GM15510 (cell line): ENCODE measurements at regions not wholly inside any gene's neighbourhood (a gene's known extent, or its start where the extent isn't known, plus 50 kb on each side); places are given as distances from the start of the nearest gene placed in this dataset.

Experiments used
- POLR2A ChIP-seq: IDR thresholded peaks from 3 replicates; pipeline ENCODE4 v1.6.1; 2011; ENCODE audit warnings: borderline replicate concordance; ENCODE audit not compliant: insufficient read length; ENCODE audit errors: extremely low read depth

GRCh38 chr16:85312174-85312573, 199.9 kb upstream of the CIBAR2 start:
- no peak for TF ChIP-seq POLR2A

GRCh38 chr16:85312642-85313525, 200.6 kb upstream of the CIBAR2 start:
- TF ChIP-seq POLR2A: no peak

GRCh38 chr16:85313526-85314301, 201.4 kb upstream of the CIBAR2 start:
- TF ChIP-seq POLR2A: no peak

GRCh38 chr16:85314512-85314971, 202.3 kb upstream of the CIBAR2 start:
- no peak for TF ChIP-seq POLR2A

- no peak for TF ChIP-seq POLR2A
Measured at GRCh38 chr16:85315866-85316265, 203.6 kb upstream of the CIBAR2 start.

- no peak for TF ChIP-seq POLR2A
Measured at GRCh38 chr16:85316321-85316919, 204.1 kb upstream of the CIBAR2 start.

- TF ChIP-seq POLR2A: no peak
Measured at GRCh38 chr16:85316944-85317343, 204.7 kb upstream of the CIBAR2 start.

- TF ChIP-seq POLR2A: no peak
Measured at GRCh38 chr16:85317704-85318103, 205.4 kb upstream of the CIBAR2 start.

GRCh38 chr16:85319208-85319983, 207.1 kb upstream of the CIBAR2 start:
- TF ChIP-seq POLR2A: no peak

GRCh38 chr16:85319984-85320440, 207.7 kb upstream of the CIBAR2 start:
- TF ChIP-seq POLR2A: no peak

GRCh38 chr16:85320677-85321385, 208.6 kb upstream of the CIBAR2 start:
- TF ChIP-seq POLR2A: no peak

- no peak for TF ChIP-seq POLR2A
Measured at GRCh38 chr16:85321509-85322271, 209.4 kb upstream of the CIBAR2 start.
